Natural killer cell (primary cell): ENCODE measurements at regions not wholly inside any gene's neighbourhood (a gene's known extent, or its start where the extent isn't known, plus 50 kb on each side); places are given as distances from the start of the nearest gene placed in this dataset.
A peak's percentile ranks its signal among the peaks of the same experiment; 100 is the strongest.

ENCODE experiments used
- ATAC-seq, 3 donors: fragments of 150-1000 bp in 2 of 3; fragments of 200-7000 bp in 1 of 3; cut with Tn5 transposase; 1 replicate in 1 of 3; 2 replicates in 2 of 3; pipeline ENCODE4 v1.10.0; 2021; ENCODE audit warnings: mild to moderate bottlenecking in 2 of 3, moderate library complexity in 2 of 3
- DNase-seq, 2 donors: peaks; one replicate each; pipeline versions ENCODE4 v3.0.0 to v3.0.0-alpha.2; 2013 to 2021; ENCODE audit warnings: mixed read lengths in 1 of 2
- H3K27ac ChIP-seq: one replicate; pipeline ENCODE4 v1.5.1; 2013; ENCODE audit warnings: mild to moderate bottlenecking, low read length
- H3K27me3 ChIP-seq: one replicate; pipeline ENCODE4 v1.6.1; 2013; ENCODE audit warnings: low read length; ENCODE audit not compliant: control insufficient read depth, insufficient read depth
- H3K36me3 ChIP-seq: one replicate; pipeline ENCODE4 v1.6.1; 2013; ENCODE audit warnings: low read length; ENCODE audit not compliant: control insufficient read depth, insufficient read depth
- H3K4me1 ChIP-seq: one replicate; pipeline ENCODE4 v1.6.1; 2013; ENCODE audit warnings: low read length; ENCODE audit not compliant: control insufficient read depth, insufficient read depth
- H3K4me3 ChIP-seq: one replicate; pipeline ENCODE4 v1.5.1; 2013; ENCODE audit warnings: low read length
- H3K9me3 ChIP-seq: one replicate; pipeline ENCODE4 v1.6.1; 2013; ENCODE audit warnings: low read length; ENCODE audit not compliant: control insufficient read depth, insufficient read depth
- H3K27ac Mint-ChIP-seq, 2 donors: one replicate each; pipeline ENCODE4 v1.8.0; 2022; ENCODE audit warnings: mild to moderate bottlenecking in 2 of 2, mixed read lengths in 2 of 2, moderate library complexity in 1 of 2
- H3K27me3 Mint-ChIP-seq, 2 donors: one replicate each; pipeline ENCODE4 v1.8.0; 2022; ENCODE audit warnings: low read depth in 2 of 2, mixed read lengths in 2 of 2
- H3K36me3 Mint-ChIP-seq: one replicate; pipeline ENCODE4 v1.8.0; 2022; ENCODE audit warnings: mixed read lengths
- H3K4me1 Mint-ChIP-seq, 2 donors: one replicate each; pipeline ENCODE4 v1.8.0; 2022; ENCODE audit warnings: mixed read lengths in 2 of 2
- H3K4me3 Mint-ChIP-seq: one replicate; pipeline ENCODE4 v1.8.0; 2022; ENCODE audit warnings: mild to moderate bottlenecking, moderate library complexity, mixed read lengths
- H3K9me3 Mint-ChIP-seq, 2 donors: one replicate each; pipeline ENCODE4 v1.8.0; 2022; ENCODE audit warnings: mixed read lengths in 2 of 2
- WGBS: methylation state at CpG from one replicate; pipeline ENCODE4 v1.1.7; 2013; ENCODE audit warnings: missing lambda C conversion rate; ENCODE audit not compliant: insufficient coverage; 5-methylcytosine and 5-hydroxymethylcytosine counted together
- intact Hi-C: fragments of 100-400 bp; cut with micrococcal nuclease; formaldehyde crosslinking; loops from one replicate; pipeline ENCODE4 v1.14.2; 2022
- TF ChIP-seq, protein P1 (sequence below): fragments of 200-600 bp; IDR thresholded peaks from one replicate; pipeline ENCODE4 v1.8.0; 2022; ENCODE audit warnings: antibody characterized with exemption

DNA sequence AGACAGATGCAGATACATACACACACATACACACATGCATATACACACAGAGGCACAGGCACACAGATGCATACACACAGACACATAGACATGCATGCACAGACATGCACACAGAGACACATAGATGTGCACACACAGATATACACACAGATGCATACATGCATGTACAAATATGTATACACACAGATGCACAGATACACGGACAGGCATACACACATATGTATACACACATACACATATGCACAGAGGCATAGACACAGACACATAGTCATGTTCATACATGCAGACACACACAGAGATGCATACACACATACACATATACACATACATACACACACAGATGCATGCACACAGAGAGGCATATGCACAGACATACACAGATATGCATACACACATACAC, 437.3 kb upstream of the SMIM21 start:
- no peaks in the 10 kb centered on the region for H3K4me1 Mint-ChIP-seq
- intact Hi-C loops, result no loop called here
- no peaks in the 10 kb centered on the region for H3K36me3 ChIP-seq
- H3K4me3 Mint-ChIP-seq, result no peak overlapping the region
- TF ChIP-seq, protein P1, sequence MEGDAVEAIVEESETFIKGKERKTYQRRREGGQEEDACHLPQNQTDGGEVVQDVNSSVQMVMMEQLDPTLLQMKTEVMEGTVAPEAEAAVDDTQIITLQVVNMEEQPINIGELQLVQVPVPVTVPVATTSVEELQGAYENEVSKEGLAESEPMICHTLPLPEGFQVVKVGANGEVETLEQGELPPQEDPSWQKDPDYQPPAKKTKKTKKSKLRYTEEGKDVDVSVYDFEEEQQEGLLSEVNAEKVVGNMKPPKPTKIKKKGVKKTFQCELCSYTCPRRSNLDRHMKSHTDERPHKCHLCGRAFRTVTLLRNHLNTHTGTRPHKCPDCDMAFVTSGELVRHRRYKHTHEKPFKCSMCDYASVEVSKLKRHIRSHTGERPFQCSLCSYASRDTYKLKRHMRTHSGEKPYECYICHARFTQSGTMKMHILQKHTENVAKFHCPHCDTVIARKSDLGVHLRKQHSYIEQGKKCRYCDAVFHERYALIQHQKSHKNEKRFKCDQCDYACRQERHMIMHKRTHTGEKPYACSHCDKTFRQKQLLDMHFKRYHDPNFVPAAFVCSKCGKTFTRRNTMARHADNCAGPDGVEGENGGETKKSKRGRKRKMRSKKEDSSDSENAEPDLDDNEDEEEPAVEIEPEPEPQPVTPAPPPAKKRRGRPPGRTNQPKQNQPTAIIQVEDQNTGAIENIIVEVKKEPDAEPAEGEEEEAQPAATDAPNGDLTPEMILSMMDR, result no peak
- no peaks in the 10 kb centered on the region for H3K27me3 ChIP-seq
- H3K4me3 ChIP-seq, result no peak overlapping the region
- no peak for DNase-seq
- no peaks in the 10 kb centered on the region for H3K36me3 Mint-ChIP-seq
- H3K27ac ChIP-seq, result no peak overlapping the region
- peaks cover 12 to 18% of the 10 kb centered on the region in 2 donors for H3K27me3 Mint-ChIP-seq
- no peaks in the 10 kb centered on the region for H3K4me1 ChIP-seq
- WGBS, result 69% methylated on average over 1 of the region's 1 CpG
- no peak overlapping the region for H3K27ac Mint-ChIP-seq
- peaks cover 3 to 6% of the 10 kb centered on the region in 2 donors for H3K9me3 Mint-ChIP-seq
- ATAC-seq, result peak in 1 of 3 donors; percentile 30
- no peaks in the 10 kb centered on the region for H3K9me3 ChIP-seq

DNA sequence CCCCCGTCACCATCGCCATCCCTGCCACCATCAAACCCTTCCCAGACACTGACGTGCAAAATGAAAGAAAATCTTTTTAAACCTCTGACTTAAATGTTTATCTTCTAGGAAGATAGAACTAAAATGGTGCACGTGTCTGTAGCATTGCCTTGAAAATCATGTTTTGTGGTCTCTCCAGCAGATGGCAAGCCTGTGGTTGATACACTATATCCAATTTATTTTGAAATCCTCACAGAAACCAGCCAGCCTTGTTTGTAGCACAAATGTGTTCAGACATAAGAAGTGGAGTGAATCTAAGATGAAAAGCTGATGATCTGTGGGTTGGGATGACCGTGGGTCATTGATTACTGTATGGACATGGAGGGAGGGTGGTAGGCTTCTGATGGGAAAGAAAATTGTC, 436.2 kb upstream of the SMIM21 start:
- H3K4me3 ChIP-seq, result no peak overlapping the region
- intact Hi-C loops, result no loop called here
- Mint-ChIP-seq H3K4me1 (no peaks in the 10 kb centered on the region), H3K36me3 (no peaks in the 10 kb centered on the region), H3K27ac (no peak overlapping the region), H3K4me3 (no peak overlapping the region), H3K9me3 (peaks cover 3 to 6% of the 10 kb centered on the region in 2 donors), H3K27me3 (peaks cover 17 to 22% of the 10 kb centered on the region in 2 donors)
- no peaks in the 10 kb centered on the region for H3K9me3 ChIP-seq
- H3K4me1 ChIP-seq, result no peaks in the 10 kb centered on the region
- no peaks in the 10 kb centered on the region for H3K27me3 ChIP-seq
- no peak for DNase-seq
- no peak overlapping the region for H3K27ac ChIP-seq
- no peaks in the 10 kb centered on the region for H3K36me3 ChIP-seq
- TF ChIP-seq, protein P1, result no peak
- no peak for ATAC-seq
- WGBS, result 83% methylated on average over 5 of the region's 5 CpGs

DNA sequence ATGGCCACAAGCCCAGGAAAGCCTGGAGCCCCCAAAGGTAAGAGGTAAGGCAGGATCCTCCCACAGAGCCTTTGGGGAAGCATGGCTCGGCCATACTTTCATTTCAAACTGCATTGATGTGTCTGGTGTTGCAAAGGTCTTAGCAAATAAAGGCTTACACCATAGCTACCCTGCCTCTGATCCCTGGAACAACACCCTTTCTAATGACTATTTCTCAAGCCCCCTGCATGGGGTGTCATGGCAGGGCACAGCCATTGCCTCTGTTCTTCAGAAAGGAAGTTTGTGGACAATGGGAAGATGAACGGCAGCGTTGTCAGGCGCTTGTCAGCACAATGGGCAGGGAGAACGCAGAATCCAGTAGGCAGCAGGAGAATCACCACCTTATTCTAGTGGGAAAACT, 435.0 kb upstream of the SMIM21 start:
- peaks cover 17 to 22% of the 10 kb centered on the region in 2 donors for H3K27me3 Mint-ChIP-seq
- TF ChIP-seq, protein P1, result no peak
- intact Hi-C loops, result no loop called here
- no peak overlapping the region for H3K27ac Mint-ChIP-seq
- DNase-seq (no peak), ATAC-seq (no peak)
- no peaks in the 10 kb centered on the region for H3K36me3 Mint-ChIP-seq
- 92% methylated on average over 5 of the region's 5 CpGs for WGBS
- Histone ChIP-seq H3K36me3 (no peaks in the 10 kb centered on the region), H3K27ac (no peak overlapping the region), H3K27me3 (no peaks in the 10 kb centered on the region), H3K9me3 (no peaks in the 10 kb centered on the region), H3K4me3 (no peak overlapping the region), H3K4me1 (no peaks in the 10 kb centered on the region)
- H3K4me3 Mint-ChIP-seq, result no peak overlapping the region
- H3K4me1 Mint-ChIP-seq, result no peaks in the 10 kb centered on the region
- H3K9me3 Mint-ChIP-seq, result peaks cover 3 to 6% of the 10 kb centered on the region in 2 donors

DNA sequence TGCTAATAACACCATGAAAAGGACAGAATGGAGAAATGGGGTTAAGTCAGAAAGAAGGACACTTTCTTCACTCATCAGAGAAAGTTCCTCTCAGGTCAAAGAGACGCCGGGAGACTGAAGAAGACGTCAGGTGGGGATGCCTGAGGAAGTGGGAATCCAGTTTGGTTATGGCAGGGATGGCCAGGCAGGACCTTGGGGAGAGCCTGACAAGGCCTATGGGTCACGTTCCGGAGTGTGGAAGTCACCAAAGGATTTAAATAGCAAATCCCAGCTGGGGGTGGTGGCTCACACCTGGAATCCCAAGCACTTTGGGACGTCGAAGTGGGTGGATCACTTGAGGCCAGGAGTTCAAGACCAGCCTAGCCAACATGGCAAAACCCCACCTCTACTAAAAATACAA, 432.7 kb upstream of the SMIM21 start:
- DNase-seq, result no peak
- WGBS, result 74% methylated on average over 7 of the region's 7 CpGs
- Histone ChIP-seq H3K4me3 (no peak overlapping the region), H3K36me3 (no peaks in the 10 kb centered on the region), H3K27ac (no peak overlapping the region), H3K4me1 (no peaks in the 10 kb centered on the region), H3K27me3 (no peaks in the 10 kb centered on the region), H3K9me3 (no peaks in the 10 kb centered on the region)
- Mint-ChIP-seq H3K27me3 (peaks cover 17 to 22% of the 10 kb centered on the region in 2 donors), H3K9me3 (peaks cover 3 to 6% of the 10 kb centered on the region in 2 donors), H3K4me1 (no peaks in the 10 kb centered on the region), H3K27ac (no peak overlapping the region), H3K4me3 (no peak overlapping the region), H3K36me3 (no peaks in the 10 kb centered on the region)
- TF ChIP-seq, protein P1, result no peak
- intact Hi-C loops, result no loop called here
- ATAC-seq, result no peak
